Osteocyte (in vitro differentiated cells): ENCODE measurements at regions not wholly inside any gene's neighbourhood (a gene's known extent, or its start where the extent isn't known, plus 50 kb on each side); places are given as distances from the start of the nearest gene placed in this dataset.
A peak's percentile ranks its signal among the peaks of the same experiment; 100 is the strongest.

Experiments used
- DNase-seq: peaks from one replicate; pipeline ENCODE4 v3.0.0; 2021; ENCODE audit warnings: mixed read lengths; ENCODE audit not compliant: unreplicated experiment; ENCODE audit errors: extremely low spot score
- H3K27ac Mint-ChIP-seq: one replicate; pipeline ENCODE4 v1.8.0; 2021; ENCODE audit warnings: mild to moderate bottlenecking, mixed read lengths; ENCODE audit not compliant: unreplicated experiment
- H3K27me3 Mint-ChIP-seq: one replicate; pipeline ENCODE4 v1.8.0; 2021; ENCODE audit warnings: mixed read lengths; ENCODE audit not compliant: unreplicated experiment
- H3K36me3 Mint-ChIP-seq: one replicate; pipeline ENCODE4 v1.8.0; 2021; ENCODE audit warnings: mixed read lengths; ENCODE audit not compliant: unreplicated experiment
- H3K4me1 Mint-ChIP-seq: one replicate; pipeline ENCODE4 v1.8.0; 2021; ENCODE audit warnings: mixed read lengths; ENCODE audit not compliant: unreplicated experiment
- H3K4me3 Mint-ChIP-seq: one replicate; pipeline ENCODE4 v1.8.0; 2021; ENCODE audit warnings: mild to moderate bottlenecking, moderate library complexity, mixed read lengths; ENCODE audit not compliant: unreplicated experiment
- H3K9me3 Mint-ChIP-seq: one replicate; pipeline ENCODE4 v1.8.0; 2021; ENCODE audit warnings: mixed read lengths; ENCODE audit not compliant: unreplicated experiment
- TF ChIP-seq, protein P1 (sequence below): fragments of 200-600 bp; sonication (generic); IDR thresholded peaks from 2 replicates; pipeline ENCODE4 v1.5.0; 2021; ENCODE audit warnings: antibody characterized with exemption, mild to moderate bottlenecking, moderate library complexity

DNA sequence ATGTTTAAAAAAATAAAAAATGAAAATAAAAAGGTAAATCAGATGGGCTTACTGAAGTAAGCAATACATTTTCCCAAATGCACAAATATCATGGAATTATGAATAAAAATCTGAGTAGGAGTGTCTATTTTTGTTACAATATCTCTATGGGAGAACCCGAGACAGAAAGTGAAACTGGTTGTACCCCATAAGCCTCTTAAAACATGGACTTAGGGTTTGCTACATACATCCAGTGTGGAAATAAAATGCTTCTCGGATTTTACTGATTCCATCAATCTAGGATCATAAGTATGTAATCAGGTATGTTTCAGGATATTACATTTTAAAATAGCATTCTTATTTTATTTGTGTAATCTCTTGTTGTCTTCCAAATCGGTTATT is 177.8 kb upstream of the CDIN1 start:
- H3K9me3 Mint-ChIP-seq, result peaks cover 3% of the 10 kb centered on the region
- H3K4me3 Mint-ChIP-seq, result no peak overlapping the region
- peaks cover 16% of the 10 kb centered on the region for H3K4me1 Mint-ChIP-seq
- peaks cover 2% of the 10 kb centered on the region for H3K36me3 Mint-ChIP-seq
- H3K27me3 Mint-ChIP-seq, result no peaks in the 10 kb centered on the region
- TF ChIP-seq, protein P1, sequence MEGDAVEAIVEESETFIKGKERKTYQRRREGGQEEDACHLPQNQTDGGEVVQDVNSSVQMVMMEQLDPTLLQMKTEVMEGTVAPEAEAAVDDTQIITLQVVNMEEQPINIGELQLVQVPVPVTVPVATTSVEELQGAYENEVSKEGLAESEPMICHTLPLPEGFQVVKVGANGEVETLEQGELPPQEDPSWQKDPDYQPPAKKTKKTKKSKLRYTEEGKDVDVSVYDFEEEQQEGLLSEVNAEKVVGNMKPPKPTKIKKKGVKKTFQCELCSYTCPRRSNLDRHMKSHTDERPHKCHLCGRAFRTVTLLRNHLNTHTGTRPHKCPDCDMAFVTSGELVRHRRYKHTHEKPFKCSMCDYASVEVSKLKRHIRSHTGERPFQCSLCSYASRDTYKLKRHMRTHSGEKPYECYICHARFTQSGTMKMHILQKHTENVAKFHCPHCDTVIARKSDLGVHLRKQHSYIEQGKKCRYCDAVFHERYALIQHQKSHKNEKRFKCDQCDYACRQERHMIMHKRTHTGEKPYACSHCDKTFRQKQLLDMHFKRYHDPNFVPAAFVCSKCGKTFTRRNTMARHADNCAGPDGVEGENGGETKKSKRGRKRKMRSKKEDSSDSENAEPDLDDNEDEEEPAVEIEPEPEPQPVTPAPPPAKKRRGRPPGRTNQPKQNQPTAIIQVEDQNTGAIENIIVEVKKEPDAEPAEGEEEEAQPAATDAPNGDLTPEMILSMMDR, result no peak
- no peak for DNase-seq
- no peak overlapping the region for H3K27ac Mint-ChIP-seq

DNA sequence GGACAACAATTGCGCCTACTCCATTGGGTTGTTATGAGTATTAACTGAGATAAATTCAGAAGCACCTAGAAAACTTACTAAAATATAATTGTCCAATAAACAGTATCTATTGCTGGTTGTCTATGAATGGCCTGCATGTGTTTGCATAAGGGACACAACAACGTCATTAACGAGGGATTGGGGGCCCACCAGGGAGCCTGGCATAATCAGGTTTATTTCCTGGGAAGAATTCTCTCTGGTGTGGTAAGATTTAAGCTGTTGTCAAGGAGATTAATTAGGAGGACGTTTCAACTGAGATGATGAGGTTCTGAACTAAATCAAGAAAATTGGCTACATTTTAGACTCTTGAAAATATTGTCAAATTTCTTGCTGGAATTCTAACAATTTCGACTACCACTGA is 176.1 kb upstream of the CDIN1 start:
- Mint-ChIP-seq H3K27me3 (no peaks in the 10 kb centered on the region), H3K4me1 (peaks cover 30% of the 10 kb centered on the region), H3K9me3 (peaks cover 3% of the 10 kb centered on the region), H3K27ac (no peak overlapping the region), H3K36me3 (peaks cover 2% of the 10 kb centered on the region), H3K4me3 (no peak overlapping the region)
- no peak for DNase-seq
- TF ChIP-seq, protein P1, result no peak

DNA sequence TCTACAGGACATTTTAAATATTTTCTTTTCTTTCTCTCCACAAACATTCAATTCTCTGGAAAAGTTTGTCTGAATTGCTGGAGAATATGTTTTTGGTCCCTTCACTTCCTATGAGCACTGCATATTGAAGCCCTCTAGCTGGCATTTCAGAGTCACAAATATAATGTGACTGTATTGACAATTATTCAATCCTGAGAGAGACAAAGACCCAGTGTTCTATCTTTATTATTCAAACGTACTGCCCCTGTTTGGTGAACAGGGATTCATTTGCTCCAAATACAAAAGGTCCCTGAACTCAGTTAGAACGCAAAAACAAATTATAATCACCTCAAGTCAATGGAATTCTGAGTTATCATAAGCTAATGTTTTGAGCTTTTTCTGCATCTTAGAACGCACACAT is 173.1 kb upstream of the CDIN1 start:
- TF ChIP-seq, protein P1, result no peak
- no peak overlapping the region for H3K27ac Mint-ChIP-seq
- no peak for DNase-seq
- no peak overlapping the region for H3K4me3 Mint-ChIP-seq
- no peaks in the 10 kb centered on the region for H3K27me3 Mint-ChIP-seq
- H3K4me1 Mint-ChIP-seq, result peaks cover 28% of the 10 kb centered on the region
- peaks cover 2% of the 10 kb centered on the region for H3K36me3 Mint-ChIP-seq
- peaks cover 3% of the 10 kb centered on the region for H3K9me3 Mint-ChIP-seq

DNA sequence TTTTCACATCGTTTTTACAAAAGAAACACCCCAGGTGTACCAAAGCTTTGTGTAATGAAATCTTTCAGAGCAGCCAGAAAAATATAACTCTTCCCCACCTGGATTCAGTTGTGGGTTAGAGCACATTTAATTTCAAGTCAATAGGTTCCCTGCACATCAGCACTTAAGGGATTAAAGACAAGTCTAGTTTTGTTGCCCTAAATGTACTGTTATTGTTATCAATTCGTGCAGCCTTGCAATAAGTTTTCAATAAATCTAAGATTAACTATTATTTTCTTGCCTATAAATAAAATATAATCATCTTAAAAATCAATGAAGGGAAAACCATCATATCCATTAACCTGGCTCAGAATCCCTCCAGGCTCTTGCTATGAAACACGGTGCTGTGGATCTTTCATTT is 172.5 kb upstream of the CDIN1 start:
- TF ChIP-seq, protein P1, result no peak
- Mint-ChIP-seq H3K4me3 (no peak overlapping the region), H3K27me3 (no peaks in the 10 kb centered on the region), H3K4me1 (peaks cover 27% of the 10 kb centered on the region), H3K9me3 (peaks cover 3% of the 10 kb centered on the region), H3K27ac (no peak overlapping the region), H3K36me3 (peaks cover 2% of the 10 kb centered on the region)
- no peak for DNase-seq

DNA sequence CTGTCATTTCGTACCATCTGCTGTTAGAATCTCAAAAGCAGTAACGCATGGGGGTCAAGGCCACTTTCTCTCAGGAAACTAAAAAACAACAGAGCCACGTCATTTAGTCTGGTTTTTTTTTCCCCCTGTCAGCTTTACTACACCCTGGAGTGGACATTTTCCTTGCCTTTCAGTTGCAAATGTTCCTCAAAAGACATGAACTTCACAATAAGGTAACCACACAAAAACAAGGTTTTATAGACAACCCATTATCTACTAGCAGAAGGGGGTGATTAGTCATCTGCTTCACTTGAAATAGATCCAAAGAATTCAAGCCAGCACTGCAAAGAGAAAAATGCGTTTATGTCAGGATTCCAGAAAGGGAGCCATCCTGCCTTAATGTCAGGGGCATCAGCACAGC is 171.8 kb upstream of the CDIN1 start:
- TF ChIP-seq, protein P1, result no peak
- H3K27ac Mint-ChIP-seq, result peak overlapping the region; percentile 74
- no peak for DNase-seq
- peaks cover 27% of the 10 kb centered on the region for H3K4me1 Mint-ChIP-seq
- no peaks in the 10 kb centered on the region for H3K27me3 Mint-ChIP-seq
- no peak overlapping the region for H3K4me3 Mint-ChIP-seq
- H3K36me3 Mint-ChIP-seq, result peaks cover 2% of the 10 kb centered on the region
- peaks cover 3% of the 10 kb centered on the region for H3K9me3 Mint-ChIP-seq
